Astrocyte (in vitro differentiated cells and primary cell): ENCODE measurements at regions not wholly inside any gene's neighbourhood (a gene's known extent, or its start where the extent isn't known, plus 50 kb on each side); places are given as distances from the start of the nearest gene placed in this dataset.

Source experiments
- DNase-seq: peaks from one replicate; pipeline ENCODE4 v3.0.0-alpha.2; 2010; ENCODE audit warnings: low read depth
- FAIRE-seq: peaks from 2 replicates; lab custom pipeline; 2011; peaks lifted over from hg19 to GRCh38; lab: Jason Lieb, UNC
- H2AFZ ChIP-seq: 2 replicates; pipeline ENCODE4 v1.6.0; 2012; ENCODE audit warnings: low read depth, low read length, inconsistent platforms
- H3K27ac ChIP-seq: 2 replicates; pipeline ENCODE4 v1.5.1; 2011; ENCODE audit warnings: low read depth, low read length, inconsistent platforms
- H3K27me3 ChIP-seq: 2 replicates; pipeline ENCODE4 v1.6.0; 2011; ENCODE audit warnings: low read length, inconsistent platforms; ENCODE audit not compliant: insufficient read depth
- H3K36me3 ChIP-seq: 2 replicates; pipeline ENCODE4 v1.5.1; 2011; ENCODE audit warnings: low read length, inconsistent platforms; ENCODE audit not compliant: insufficient read depth
- H3K4me1 ChIP-seq: 2 replicates; pipeline ENCODE4 v1.5.1; 2011; ENCODE audit warnings: low read length, inconsistent platforms; ENCODE audit not compliant: insufficient read depth
- H3K4me2 ChIP-seq: 2 replicates; pipeline ENCODE4 v1.6.0; 2012; ENCODE audit warnings: low read length, inconsistent platforms
- H3K4me3 ChIP-seq: 2 replicates; pipeline ENCODE4 v1.5.1; 2011; ENCODE audit warnings: low read depth, mild to moderate bottlenecking, low read length, inconsistent platforms; ENCODE audit not compliant: insufficient read depth
- H3K79me2 ChIP-seq: 2 replicates; pipeline ENCODE4 v1.6.0; 2012; ENCODE audit warnings: mild to moderate bottlenecking, low read length, inconsistent platforms; ENCODE audit not compliant: insufficient read depth
- H3K9ac ChIP-seq: 2 replicates; pipeline ENCODE4 v1.6.0; 2012; ENCODE audit warnings: mild to moderate bottlenecking, low read length, inconsistent platforms
- H3K9me3 ChIP-seq: 2 replicates; pipeline ENCODE4 v1.5.1; 2012; ENCODE audit warnings: low read depth, mild to moderate bottlenecking, low read length, inconsistent platforms; ENCODE audit not compliant: insufficient read depth
- H4K20me1 ChIP-seq: 2 replicates; pipeline ENCODE4 v1.6.0; 2012; ENCODE audit warnings: low read length, inconsistent platforms; ENCODE audit not compliant: insufficient read depth
- H3K27ac Mint-ChIP-seq: one replicate; pipeline ENCODE4 v1.8.0; 2021; ENCODE audit warnings: mild to moderate bottlenecking, mixed read lengths; ENCODE audit not compliant: unreplicated experiment
- H3K27me3 Mint-ChIP-seq: one replicate; pipeline ENCODE4 v1.8.0; 2021; ENCODE audit warnings: low read depth, mixed read lengths; ENCODE audit not compliant: unreplicated experiment
- H3K36me3 Mint-ChIP-seq: one replicate; pipeline ENCODE4 v1.8.0; 2021; ENCODE audit warnings: low read depth, mixed read lengths; ENCODE audit not compliant: unreplicated experiment
- H3K4me1 Mint-ChIP-seq: one replicate; pipeline ENCODE4 v1.8.0; 2021; ENCODE audit warnings: low read depth, mixed read lengths; ENCODE audit not compliant: unreplicated experiment
- H3K4me3 Mint-ChIP-seq: one replicate; pipeline ENCODE4 v1.8.0; 2021; ENCODE audit warnings: mild to moderate bottlenecking, moderate library complexity, mixed read lengths; ENCODE audit not compliant: unreplicated experiment
- H3K9me3 Mint-ChIP-seq: one replicate; pipeline ENCODE4 v1.8.0; 2021; ENCODE audit warnings: mild to moderate bottlenecking, mixed read lengths; ENCODE audit not compliant: unreplicated experiment
- CTCF ChIP-seq: IDR thresholded peaks from 2 replicates; pipeline ENCODE4 v1.5.1; 2011; ENCODE audit warnings: low read depth, mild to moderate bottlenecking, inconsistent platforms, low read length, moderate library complexity; ENCODE audit not compliant: insufficient read depth
- EZH2 ChIP-seq: IDR thresholded peaks from 2 replicates; pipeline ENCODE4 v1.6.1; 2012; ENCODE audit warnings: mild to moderate bottlenecking, low read length, inconsistent platforms; ENCODE audit not compliant: insufficient read depth

GRCh38 chr7:130789436-130789835, 55.4 kb upstream of the KLF14 start:
- Histone ChIP-seq H3K36me3 (no peaks in the 10 kb centered on the region), H3K4me3 (no peak overlapping the region), H3K9me3 (no peaks in the 10 kb centered on the region), H3K4me1 (no peaks in the 10 kb centered on the region), H3K79me2 (no peaks in the 10 kb centered on the region), H3K27ac (no peak overlapping the region), H2AFZ (no peak overlapping the region), H4K20me1 (no peaks in the 10 kb centered on the region), H3K27me3 (peaks cover 3% of the 10 kb centered on the region), H3K4me2 (no peak overlapping the region), H3K9ac (no peak overlapping the region)
- no peak overlapping the region for H3K27ac Mint-ChIP-seq
- peaks cover 2% of the 10 kb centered on the region for H3K9me3 Mint-ChIP-seq
- no peak for DNase-seq
- no peaks in the 10 kb centered on the region for H3K4me1 Mint-ChIP-seq
- no peaks in the 10 kb centered on the region for H3K36me3 Mint-ChIP-seq
- TF ChIP-seq EZH2 (no peak), CTCF (no peak)
- peaks cover 2% of the 10 kb centered on the region for H3K27me3 Mint-ChIP-seq
- no peak overlapping the region for H3K4me3 Mint-ChIP-seq
- no peak for FAIRE-seq

GRCh38 chr7:130791746-130792145, 57.7 kb upstream of the KLF14 start:
- Mint-ChIP-seq H3K36me3 (no peaks in the 10 kb centered on the region), H3K9me3 (peaks cover 2% of the 10 kb centered on the region), H3K4me1 (no peaks in the 10 kb centered on the region), H3K27ac (no peak overlapping the region), H3K4me3 (no peak overlapping the region), H3K27me3 (no peaks in the 10 kb centered on the region)
- H3K9me3 ChIP-seq: no peaks in the 10 kb centered on the region
- no peak overlapping the region for H3K27ac ChIP-seq
- no peak overlapping the region for H3K4me3 ChIP-seq
- no peaks in the 10 kb centered on the region for H3K4me1 ChIP-seq
- no peak for TF ChIP-seq CTCF
- H3K9ac ChIP-seq: no peak overlapping the region
- DNase-seq: no peak
- no peak for FAIRE-seq
- H3K36me3 ChIP-seq: no peaks in the 10 kb centered on the region
- H3K4me2 ChIP-seq: no peak overlapping the region
- peaks cover 3% of the 10 kb centered on the region for H3K27me3 ChIP-seq
- H4K20me1 ChIP-seq: no peaks in the 10 kb centered on the region
- no peak overlapping the region for H2AFZ ChIP-seq
- H3K79me2 ChIP-seq: no peaks in the 10 kb centered on the region

GRCh38 chr7:130793855-130794618, 60.0 kb upstream of the KLF14 start:
- H3K27ac Mint-ChIP-seq: peak overlapping the region; percentile 24
- Histone ChIP-seq H3K79me2 (no peaks in the 10 kb centered on the region), H3K9me3 (no peaks in the 10 kb centered on the region), H3K36me3 (no peaks in the 10 kb centered on the region), H3K4me1 (no peaks in the 10 kb centered on the region), H3K27me3 (no peaks in the 10 kb centered on the region), H3K4me2 (peak overlapping the region; percentile 81), H3K9ac (peak overlapping the region; percentile 67), H3K4me3 (peak overlapping the region; percentile 41), H2AFZ (peak overlapping the region; percentile 59), H3K27ac (peak overlapping the region; percentile 6), H4K20me1 (no peaks in the 10 kb centered on the region)
- H3K9me3 Mint-ChIP-seq: no peaks in the 10 kb centered on the region
- H3K27me3 Mint-ChIP-seq: no peaks in the 10 kb centered on the region
- no peak overlapping the region for H3K4me3 Mint-ChIP-seq
- DNase-seq (peak; percentile 33), FAIRE-seq (peak; percentile 47)
- H3K36me3 Mint-ChIP-seq: no peaks in the 10 kb centered on the region
- TF ChIP-seq CTCF: peak; percentile 23
- TF ChIP-seq EZH2: no peak
- H3K4me1 Mint-ChIP-seq: no peaks in the 10 kb centered on the region
